ENCODE measurements at regions not wholly inside any gene's neighbourhood (a gene's known extent, or its start where the extent isn't known, plus 50 kb on each side); places are given as distances from the start of the nearest gene placed in this dataset.
"Not testable (repeated sequence)": the region's sequence is repeated elsewhere in the genome, so short reads cannot be mapped to it uniquely, and the experiment has no call there.

GRCh38 chr17:51427323-51427811 is 167.0 kb downstream of the UTP18 start:
- Histone ChIP-seq H3K36me3 (no peaks in the 10 kb centered on the region), H3K27me3 (replicated peaks in 1 of 7) (peaks cover 0 to 7% (median 0%) of the 10 kb centered on the region in 7 donors), H3K9me3 (no peaks in the 10 kb centered on the region), H3K4me1 (peaks cover 0 to 10% (median 7%) of the 10 kb centered on the region in 6 donors), H3K27ac (no peak overlapping the region), H3K4me3 (no peak overlapping the region)
- no peak for DNase-seq
- intact Hi-C loops (cut with DNase I; ENCODE audit: low total_unique reads): no loop called here
- 46 to 54% (median 51%) methylated on average over 7 of the region's 7 CpGs for WGBS, 5 donors
- TF ChIP-seq CTCF (IDR thresholded peaks at IDR 0.05 in 8 of 11, conservative IDR thresholded peaks at IDR 0.05 in 3 of 11) (no peak), POLR2AphosphoS5 (IDR thresholded peaks at IDR 0.05) (no peak), POLR2A (IDR thresholded peaks at IDR 0.05) (no peak)

GRCh38 chr17:51427856-51428255 is 167.5 kb downstream of the UTP18 start:
- peaks cover 0 to 2% (median 0%) of the 10 kb centered on the region in 7 donors for H3K27me3 ChIP-seq (replicated peaks in 1 of 7)
- H3K4me1 ChIP-seq: peaks cover 0 to 10% (median 7%) of the 10 kb centered on the region in 6 donors
- intact Hi-C loops (cut with DNase I; ENCODE audit: low total_unique reads): no loop called here
- 13 to 18% (median 15%) methylated on average over 4 of the region's 4 CpGs for WGBS, 5 donors
- H3K36me3 ChIP-seq: no peaks in the 10 kb centered on the region
- DNase-seq: no peak
- no peak overlapping the region for H3K27ac ChIP-seq
- no peak overlapping the region for H3K4me3 ChIP-seq
- TF ChIP-seq CTCF (IDR thresholded peaks at IDR 0.05 in 8 of 11, conservative IDR thresholded peaks at IDR 0.05 in 3 of 11) (no peak), POLR2AphosphoS5 (IDR thresholded peaks at IDR 0.05) (no peak), POLR2A (IDR thresholded peaks at IDR 0.05) (no peak)
- no peaks in the 10 kb centered on the region for H3K9me3 ChIP-seq

GRCh38 chr17:51428668-51429495 is 168.5 kb downstream of the UTP18 start:
- H3K27ac ChIP-seq: no peak overlapping the region

GRCh38 chr17:51429938-51430337 is 169.6 kb downstream of the UTP18 start:
- H3K4me3 ChIP-seq; H3K36me3 ChIP-seq; H3K9me3 ChIP-seq; intact Hi-C loops (cut with DNase I; ENCODE audit: low total_unique reads); H3K27ac ChIP-seq; H3K27me3 ChIP-seq (replicated peaks in 1 of 7); DNase-seq: not testable (repeated sequence)
- WGBS, 5 donors: 44 to 76% (median 63%) methylated on average over 3 of the region's 3 CpGs
- peaks cover 0 to 10% (median 7%) of the 10 kb centered on the region in 6 donors for H3K4me1 ChIP-seq

More at GRCh38 chr17:51428668-51429495, 168.5 kb downstream of the UTP18 start:
- DNase-seq: no peak
- Histone ChIP-seq H3K36me3 (no peaks in the 10 kb centered on the region), H3K27me3 (replicated peaks in 1 of 7) (no peaks in the 10 kb centered on the region), H3K9me3 (no peaks in the 10 kb centered on the region), H3K4me3 (no peak overlapping the region), H3K4me1 (peaks cover 0 to 10% (median 7%) of the 10 kb centered on the region in 6 donors)
- intact Hi-C loops (cut with DNase I; ENCODE audit: low total_unique reads): no loop called here
- TF ChIP-seq POLR2AphosphoS5 (IDR thresholded peaks at IDR 0.05) (no peak), POLR2A (IDR thresholded peaks at IDR 0.05) (no peak), CTCF (IDR thresholded peaks at IDR 0.05 in 8 of 11, conservative IDR thresholded peaks at IDR 0.05 in 3 of 11) (no peak)
- 65 to 75% (median 73%) methylated on average over 8 of the region's 8 CpGs for WGBS, 5 donors

Measured in spleen (tissue), 11 donors.